Esophagus muscularis mucosa (tissue), 4 donors: ENCODE measurements at regions not wholly inside any gene's neighbourhood (a gene's known extent, or its start where the extent isn't known, plus 50 kb on each side); places are given as distances from the start of the nearest gene placed in this dataset.

Experiments
- CTCF ChIP-seq, 3 experiments: fragments of 200-600 bp in 2 of 3; fragments of 450-650 bp in 1 of 3; sonication (generic) in 2 of 3; IDR thresholded peaks; one replicate each; pipeline ENCODE4 v1.5.1; 2017 to 2019; ENCODE audit warnings: antibody characterized with exemption in 3 of 3, mild to moderate bottlenecking in 2 of 3, moderate library complexity in 1 of 3
- EP300 ChIP-seq: sonication (generic); formaldehyde crosslinking; IDR thresholded peaks from one replicate; pipeline ENCODE4 v1.6.1; 2017; ENCODE audit warnings: antibody characterized with exemption
- POLR2AphosphoS5 ChIP-seq, 2 donors: sonication (generic); formaldehyde crosslinking; IDR thresholded peaks; one replicate each; pipeline ENCODE4 v1.6.1; 2017; ENCODE audit warnings: antibody characterized with exemption in 2 of 2

- TF ChIP-seq POLR2AphosphoS5 (IDR thresholded peaks at IDR 0.05) (no peak), CTCF (IDR thresholded peaks at IDR 0.05) (no peak), EP300 (no peak)
Measured at GRCh38 chr9:26240020-26240419, 561.8 kb upstream of the TUSC1 start.
